ENCODE measurements at regions not wholly inside any gene's neighbourhood (a gene's known extent, or its start where the extent isn't known, plus 50 kb on each side); places are given as distances from the start of the nearest gene placed in this dataset.

DNA sequence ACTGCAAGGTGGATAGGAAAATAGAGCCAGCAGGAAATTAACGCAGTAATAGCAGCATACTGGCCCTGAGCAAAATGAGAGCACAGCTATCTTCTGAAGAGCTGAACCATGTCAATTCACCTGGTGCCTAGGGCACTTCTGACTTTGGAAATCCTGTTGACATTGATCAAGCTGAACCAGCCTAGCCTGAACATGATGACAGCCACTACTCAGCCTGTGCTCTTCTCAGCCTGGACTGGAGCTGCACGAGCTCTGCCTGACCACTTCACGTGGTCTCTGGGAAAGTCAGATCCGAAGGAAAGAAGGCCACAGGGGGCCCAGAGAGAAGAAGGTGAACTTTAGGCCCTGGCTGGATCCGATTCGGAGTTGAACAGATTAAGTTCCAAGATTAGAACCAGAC is 421.9 kb downstream of the LPIN1 start:
- Histone ChIP-seq H3K36me3 (ENCODE audit: control insufficient read depth in 2 of 2, extremely low read depth in 1 of 2, insufficient read depth in 2 of 2, low read length in 2 of 2) (no peaks in the 10 kb centered on the region), H3K9me3 (replicated peaks; ENCODE audit: control insufficient read depth, insufficient read depth, low read length) (no peaks in the 10 kb centered on the region), H3K4me1 (ENCODE audit: control insufficient read depth, extremely low read depth, insufficient read depth, low read length) (peaks cover 19% of the 10 kb centered on the region), H3K4me3 (replicated peaks in 1 of 3; ENCODE audit: insufficient read depth in 1 of 3, low read depth in 1 of 3, low read length in 3 of 3) (no peak overlapping the region), H3K4me2 (ENCODE audit: insufficient read depth, low read length) (no peak overlapping the region), H4K20me1 (replicated peaks; ENCODE audit: control insufficient read depth, extremely low read depth, insufficient read depth, low read length) (no peaks in the 10 kb centered on the region), H3K27ac (ENCODE audit: insufficient read depth, low read depth, low read length) (peak overlapping the region; percentile 24), H3K9ac (replicated peaks; ENCODE audit: extremely low read depth, insufficient read depth, low read length) (no peak overlapping the region), H3K79me2 (ENCODE audit: control insufficient read depth, insufficient read depth, low read length) (no peaks in the 10 kb centered on the region), H3K9me1 (replicated peaks; ENCODE audit: control insufficient read depth, extremely low read depth, insufficient read depth, low read length) (no peaks in the 10 kb centered on the region), H3K27me3 (ENCODE audit: control insufficient read depth in 2 of 2, insufficient read depth in 2 of 2, low read length in 2 of 2) (no peaks in the 10 kb centered on the region), H2AFZ (ENCODE audit: low read depth, low read length) (no peak overlapping the region)
- TF ChIP-seq POLR2A (IDR thresholded peaks at IDR 0.05; ENCODE audit: low read depth, low read length) = no peak
- no peak for TF ChIP-seq FOS (IDR thresholded peaks at IDR 0.05; ENCODE audit: borderline replicate concordance, insufficient read depth, low read length)
- TF ChIP-seq, protein P1, sequence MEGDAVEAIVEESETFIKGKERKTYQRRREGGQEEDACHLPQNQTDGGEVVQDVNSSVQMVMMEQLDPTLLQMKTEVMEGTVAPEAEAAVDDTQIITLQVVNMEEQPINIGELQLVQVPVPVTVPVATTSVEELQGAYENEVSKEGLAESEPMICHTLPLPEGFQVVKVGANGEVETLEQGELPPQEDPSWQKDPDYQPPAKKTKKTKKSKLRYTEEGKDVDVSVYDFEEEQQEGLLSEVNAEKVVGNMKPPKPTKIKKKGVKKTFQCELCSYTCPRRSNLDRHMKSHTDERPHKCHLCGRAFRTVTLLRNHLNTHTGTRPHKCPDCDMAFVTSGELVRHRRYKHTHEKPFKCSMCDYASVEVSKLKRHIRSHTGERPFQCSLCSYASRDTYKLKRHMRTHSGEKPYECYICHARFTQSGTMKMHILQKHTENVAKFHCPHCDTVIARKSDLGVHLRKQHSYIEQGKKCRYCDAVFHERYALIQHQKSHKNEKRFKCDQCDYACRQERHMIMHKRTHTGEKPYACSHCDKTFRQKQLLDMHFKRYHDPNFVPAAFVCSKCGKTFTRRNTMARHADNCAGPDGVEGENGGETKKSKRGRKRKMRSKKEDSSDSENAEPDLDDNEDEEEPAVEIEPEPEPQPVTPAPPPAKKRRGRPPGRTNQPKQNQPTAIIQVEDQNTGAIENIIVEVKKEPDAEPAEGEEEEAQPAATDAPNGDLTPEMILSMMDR (IDR thresholded peaks at IDR 0.05; ENCODE audit: extremely low read depth in 1 of 2, insufficient read depth in 1 of 2, low read depth in 1 of 2, low read length in 2 of 2) = no peak
- TF ChIP-seq GATA2 (IDR thresholded peaks at IDR 0.05; ENCODE audit: insufficient read depth, insufficient read length, low read depth, low read length) = no peak
- TF ChIP-seq EZH2 (IDR thresholded peaks at IDR 0.05; ENCODE audit: borderline replicate concordance, low read depth, low read length, severe bottlenecking) = no peak
- no peak for TF ChIP-seq MAX (IDR thresholded peaks at IDR 0.05; ENCODE audit: insufficient read depth, insufficient read length)
- TF ChIP-seq MYC (IDR thresholded peaks at IDR 0.05; ENCODE audit: low read depth, low read length) = no peak
- TF ChIP-seq POLR2AphosphoS5 (IDR thresholded peaks at IDR 0.05; ENCODE audit: insufficient read depth, low read depth, low read length) = no peak
- TF ChIP-seq JUN (IDR thresholded peaks at IDR 0.05; ENCODE audit: borderline replicate concordance, insufficient read depth, insufficient read length, low read depth) = no peak
- dilution Hi-C loops (cut with MboI; ENCODE audit: extremely low pct_ligation_motif_present, low sequenced_read_pairs) (no loop called here), intact Hi-C loops (cut with micrococcal nuclease) (loop anchor here (5.0 kb wide), 1 partner anchor 389 kb away; no protein-coding TSS in a partner anchor)
- FAIRE-seq = no peak
- POLR2A ChIA-PET = interaction anchor here (1.1 kb wide), 1 partner anchor 13 kb away, joined by 3 read pairs; no protein-coding TSS in a partner anchor
- CTCF ChIA-PET = interaction anchor here (1.0 to 3.1 kb wide), 7 partner anchors 8 to 839 kb away, joined by 3 to 17 read pairs (median 6); partner anchors contain the start of gene TRIB2
- no TSS peak for BruUV-seq (replicated peaks)
- no peak for DNase-seq (ENCODE audit: low read depth, low spot score)

Data from endothelial cell of umbilical vein (primary cell).